H1 (cell line): ENCODE measurements at regions not wholly inside any gene's neighbourhood (a gene's known extent, or its start where the extent isn't known, plus 50 kb on each side); places are given as distances from the start of the nearest gene placed in this dataset.

Experiments
- ASH2L ChIP-seq: fragments of 200-600, 300-600 bp; sonication (generic); IDR thresholded peaks from one replicate; pipeline ENCODE4 v1.7.1; 2017; ENCODE audit warnings: low read length
- CBX8 ChIP-seq: fragments of 300-800, 300-1000 bp; sonication (generic); IDR thresholded peaks from 2 replicates; pipeline ENCODE4 v1.7.1; 2016; ENCODE audit warnings: low read depth, low read length, borderline replicate concordance
- CTCF ChIP-seq, 3 experiments: IDR thresholded peaks; 1 replicate in 2 of 3; 2 replicates in 1 of 3; pipeline versions ENCODE4 v1.5.1 to v1.6.1; 2011; ENCODE audit warnings: low read length in 3 of 3, mild to moderate bottlenecking in 3 of 3, inconsistent platforms in 2 of 3, low read depth in 1 of 3, moderate library complexity in 1 of 3; ENCODE audit not compliant: insufficient read depth in 1 of 3; ENCODE audit errors: control extremely low read depth in 1 of 3
- GABPA ChIP-seq: IDR thresholded peaks from 2 replicates; pipeline ENCODE4 v1.6.1; 2011; ENCODE audit warnings: mild to moderate bottlenecking, low read length, moderate library complexity, borderline replicate concordance; ENCODE audit not compliant: insufficient read depth
- RFX5 ChIP-seq: IDR thresholded peaks from 2 replicates; pipeline ENCODE4 v1.6.1; 2011; ENCODE audit warnings: low read depth, low read length, improper control_type of control experiment, borderline replicate concordance
- RXRA ChIP-seq: IDR thresholded peaks from 2 replicates; pipeline ENCODE4 v1.6.1; 2011; ENCODE audit warnings: low read depth, mild to moderate bottlenecking, low read length, moderate library complexity; ENCODE audit not compliant: insufficient read depth
- SIRT6 ChIP-seq: IDR thresholded peaks from one replicate; pipeline ENCODE4 v1.7.1; 2012; ENCODE audit warnings: low read length, inconsistent platforms
- SP4 ChIP-seq: IDR thresholded peaks from 2 replicates; pipeline ENCODE4 v1.6.1; 2012; ENCODE audit warnings: low read length, inconsistent platforms
- TEAD4 ChIP-seq: IDR thresholded peaks from 2 replicates; pipeline ENCODE4 v1.6.1; 2012; ENCODE audit warnings: low read depth, low read length, inconsistent platforms, mixed read lengths
- TF ChIP-seq, protein P1 (sequence below): fragments of 300-600 bp; sonication (generic); IDR thresholded peaks from 2 replicates; pipeline ENCODE4 v1.7.1; 2012; ENCODE audit warnings: low read length, moderate library complexity, mild to moderate bottlenecking, inconsistent platforms; ENCODE audit not compliant: insufficient replicate concordance

- TF ChIP-seq, protein P1, sequence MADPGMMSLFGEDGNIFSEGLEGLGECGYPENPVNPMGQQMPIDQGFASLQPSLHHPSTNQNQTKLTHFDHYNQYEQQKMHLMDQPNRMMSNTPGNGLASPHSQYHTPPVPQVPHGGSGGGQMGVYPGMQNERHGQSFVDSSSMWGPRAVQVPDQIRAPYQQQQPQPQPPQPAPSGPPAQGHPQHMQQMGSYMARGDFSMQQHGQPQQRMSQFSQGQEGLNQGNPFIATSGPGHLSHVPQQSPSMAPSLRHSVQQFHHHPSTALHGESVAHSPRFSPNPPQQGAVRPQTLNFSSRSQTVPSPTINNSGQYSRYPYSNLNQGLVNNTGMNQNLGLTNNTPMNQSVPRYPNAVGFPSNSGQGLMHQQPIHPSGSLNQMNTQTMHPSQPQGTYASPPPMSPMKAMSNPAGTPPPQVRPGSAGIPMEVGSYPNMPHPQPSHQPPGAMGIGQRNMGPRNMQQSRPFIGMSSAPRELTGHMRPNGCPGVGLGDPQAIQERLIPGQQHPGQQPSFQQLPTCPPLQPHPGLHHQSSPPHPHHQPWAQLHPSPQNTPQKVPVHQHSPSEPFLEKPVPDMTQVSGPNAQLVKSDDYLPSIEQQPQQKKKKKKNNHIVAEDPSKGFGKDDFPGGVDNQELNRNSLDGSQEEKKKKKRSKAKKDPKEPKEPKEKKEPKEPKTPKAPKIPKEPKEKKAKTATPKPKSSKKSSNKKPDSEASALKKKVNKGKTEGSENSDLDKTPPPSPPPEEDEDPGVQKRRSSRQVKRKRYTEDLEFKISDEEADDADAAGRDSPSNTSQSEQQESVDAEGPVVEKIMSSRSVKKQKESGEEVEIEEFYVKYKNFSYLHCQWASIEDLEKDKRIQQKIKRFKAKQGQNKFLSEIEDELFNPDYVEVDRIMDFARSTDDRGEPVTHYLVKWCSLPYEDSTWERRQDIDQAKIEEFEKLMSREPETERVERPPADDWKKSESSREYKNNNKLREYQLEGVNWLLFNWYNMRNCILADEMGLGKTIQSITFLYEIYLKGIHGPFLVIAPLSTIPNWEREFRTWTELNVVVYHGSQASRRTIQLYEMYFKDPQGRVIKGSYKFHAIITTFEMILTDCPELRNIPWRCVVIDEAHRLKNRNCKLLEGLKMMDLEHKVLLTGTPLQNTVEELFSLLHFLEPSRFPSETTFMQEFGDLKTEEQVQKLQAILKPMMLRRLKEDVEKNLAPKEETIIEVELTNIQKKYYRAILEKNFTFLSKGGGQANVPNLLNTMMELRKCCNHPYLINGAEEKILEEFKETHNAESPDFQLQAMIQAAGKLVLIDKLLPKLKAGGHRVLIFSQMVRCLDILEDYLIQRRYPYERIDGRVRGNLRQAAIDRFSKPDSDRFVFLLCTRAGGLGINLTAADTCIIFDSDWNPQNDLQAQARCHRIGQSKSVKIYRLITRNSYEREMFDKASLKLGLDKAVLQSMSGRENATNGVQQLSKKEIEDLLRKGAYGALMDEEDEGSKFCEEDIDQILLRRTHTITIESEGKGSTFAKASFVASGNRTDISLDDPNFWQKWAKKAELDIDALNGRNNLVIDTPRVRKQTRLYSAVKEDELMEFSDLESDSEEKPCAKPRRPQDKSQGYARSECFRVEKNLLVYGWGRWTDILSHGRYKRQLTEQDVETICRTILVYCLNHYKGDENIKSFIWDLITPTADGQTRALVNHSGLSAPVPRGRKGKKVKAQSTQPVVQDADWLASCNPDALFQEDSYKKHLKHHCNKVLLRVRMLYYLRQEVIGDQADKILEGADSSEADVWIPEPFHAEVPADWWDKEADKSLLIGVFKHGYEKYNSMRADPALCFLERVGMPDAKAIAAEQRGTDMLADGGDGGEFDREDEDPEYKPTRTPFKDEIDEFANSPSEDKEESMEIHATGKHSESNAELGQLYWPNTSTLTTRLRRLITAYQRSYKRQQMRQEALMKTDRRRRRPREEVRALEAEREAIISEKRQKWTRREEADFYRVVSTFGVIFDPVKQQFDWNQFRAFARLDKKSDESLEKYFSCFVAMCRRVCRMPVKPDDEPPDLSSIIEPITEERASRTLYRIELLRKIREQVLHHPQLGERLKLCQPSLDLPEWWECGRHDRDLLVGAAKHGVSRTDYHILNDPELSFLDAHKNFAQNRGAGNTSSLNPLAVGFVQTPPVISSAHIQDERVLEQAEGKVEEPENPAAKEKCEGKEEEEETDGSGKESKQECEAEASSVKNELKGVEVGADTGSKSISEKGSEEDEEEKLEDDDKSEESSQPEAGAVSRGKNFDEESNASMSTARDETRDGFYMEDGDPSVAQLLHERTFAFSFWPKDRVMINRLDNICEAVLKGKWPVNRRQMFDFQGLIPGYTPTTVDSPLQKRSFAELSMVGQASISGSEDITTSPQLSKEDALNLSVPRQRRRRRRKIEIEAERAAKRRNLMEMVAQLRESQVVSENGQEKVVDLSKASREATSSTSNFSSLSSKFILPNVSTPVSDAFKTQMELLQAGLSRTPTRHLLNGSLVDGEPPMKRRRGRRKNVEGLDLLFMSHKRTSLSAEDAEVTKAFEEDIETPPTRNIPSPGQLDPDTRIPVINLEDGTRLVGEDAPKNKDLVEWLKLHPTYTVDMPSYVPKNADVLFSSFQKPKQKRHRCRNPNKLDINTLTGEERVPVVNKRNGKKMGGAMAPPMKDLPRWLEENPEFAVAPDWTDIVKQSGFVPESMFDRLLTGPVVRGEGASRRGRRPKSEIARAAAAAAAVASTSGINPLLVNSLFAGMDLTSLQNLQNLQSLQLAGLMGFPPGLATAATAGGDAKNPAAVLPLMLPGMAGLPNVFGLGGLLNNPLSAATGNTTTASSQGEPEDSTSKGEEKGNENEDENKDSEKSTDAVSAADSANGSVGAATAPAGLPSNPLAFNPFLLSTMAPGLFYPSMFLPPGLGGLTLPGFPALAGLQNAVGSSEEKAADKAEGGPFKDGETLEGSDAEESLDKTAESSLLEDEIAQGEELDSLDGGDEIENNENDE: no peak
- TF ChIP-seq SIRT6 (no peak), SP4 (no peak), ASH2L (no peak), CBX8 (no peak), TEAD4 (no peak), GABPA (no peak), RXRA (no peak), CTCF (IDR thresholded peaks at IDR 0.05; ENCODE audit: control extremely low read depth in 1 of 3, insufficient read depth in 1 of 3, low read depth in 1 of 3, low read length in 3 of 3) (no peak), RFX5 (no peak)
Measured at GRCh38 chr19:23542562-23542961, 144.4 kb downstream of the ZNF675 start (continued).
